Liver (tissue), 3 donors: ENCODE measurements at regions not wholly inside any gene's neighbourhood (a gene's known extent, or its start where the extent isn't known, plus 50 kb on each side); places are given as distances from the start of the nearest gene placed in this dataset.

Experiments
- ATF3 ChIP-seq: IDR thresholded peaks from 2 replicates; pipeline ENCODE4 v1.6.1; 2016; ENCODE audit warnings: antibody characterized with exemption
- CTCF ChIP-seq: fragments of 150-350 bp; IDR thresholded peaks from 2 replicates; pipeline ENCODE4 v1.5.1; 2017; ENCODE audit warnings: improper control_type of control experiment, low read depth, low read length; ENCODE audit not compliant: missing input control
- FOXA1 ChIP-seq: IDR thresholded peaks from 2 replicates; pipeline ENCODE4 v1.6.1; 2016; ENCODE audit warnings: antibody characterized with exemption
- FOXA2 ChIP-seq: IDR thresholded peaks from 2 replicates; pipeline ENCODE4 v1.6.1; 2016; ENCODE audit warnings: antibody characterized with exemption
- JUND ChIP-seq, 2 donors: IDR thresholded peaks; 2 replicates each; pipeline ENCODE4 v1.6.1; 2016; ENCODE audit warnings: antibody characterized with exemption in 2 of 2
- RAD21 ChIP-seq, 2 donors: IDR thresholded peaks; 2 replicates each; pipeline ENCODE4 v1.6.1; 2016; ENCODE audit warnings: antibody characterized with exemption in 2 of 2, mild to moderate bottlenecking in 2 of 2
- TAF1 ChIP-seq: conservative IDR thresholded peaks from 2 replicates; pipeline ENCODE4 v1.6.1; 2016; ENCODE audit warnings: antibody characterized with exemption, mild to moderate bottlenecking
- YY1 ChIP-seq: IDR thresholded peaks from 2 replicates; pipeline ENCODE4 v1.6.1; 2016; ENCODE audit warnings: antibody characterized with exemption, mild to moderate bottlenecking
- ZBTB33 ChIP-seq: IDR thresholded peaks from 2 replicates; pipeline ENCODE4 v1.6.1; 2016; ENCODE audit warnings: antibody characterized with exemption
- TF ChIP-seq, protein P1 (sequence below): IDR thresholded peaks from 2 replicates; pipeline ENCODE4 v1.6.1; 2016; ENCODE audit warnings: antibody characterized with exemption
- TF ChIP-seq, protein P2 (sequence below): IDR thresholded peaks from 2 replicates; pipeline ENCODE4 v1.6.1; 2016; ENCODE audit warnings: antibody characterized with exemption, mild to moderate bottlenecking
- donor health status: healthy.
- donor health status: healthy.

- TF ChIP-seq TAF1 (no peak), CTCF (no peak), FOXA1 (no peak), ZBTB33 (no peak), RAD21 (IDR thresholded peaks at IDR 0.05) (no peak), YY1 (no peak), FOXA2 (no peak), ATF3 (no peak), JUND (IDR thresholded peaks at IDR 0.05) (no peak)
- TF ChIP-seq, protein P1, sequence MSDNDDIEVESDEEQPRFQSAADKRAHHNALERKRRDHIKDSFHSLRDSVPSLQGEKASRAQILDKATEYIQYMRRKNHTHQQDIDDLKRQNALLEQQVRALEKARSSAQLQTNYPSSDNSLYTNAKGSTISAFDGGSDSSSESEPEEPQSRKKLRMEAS, result no peak
- TF ChIP-seq, protein P2, sequence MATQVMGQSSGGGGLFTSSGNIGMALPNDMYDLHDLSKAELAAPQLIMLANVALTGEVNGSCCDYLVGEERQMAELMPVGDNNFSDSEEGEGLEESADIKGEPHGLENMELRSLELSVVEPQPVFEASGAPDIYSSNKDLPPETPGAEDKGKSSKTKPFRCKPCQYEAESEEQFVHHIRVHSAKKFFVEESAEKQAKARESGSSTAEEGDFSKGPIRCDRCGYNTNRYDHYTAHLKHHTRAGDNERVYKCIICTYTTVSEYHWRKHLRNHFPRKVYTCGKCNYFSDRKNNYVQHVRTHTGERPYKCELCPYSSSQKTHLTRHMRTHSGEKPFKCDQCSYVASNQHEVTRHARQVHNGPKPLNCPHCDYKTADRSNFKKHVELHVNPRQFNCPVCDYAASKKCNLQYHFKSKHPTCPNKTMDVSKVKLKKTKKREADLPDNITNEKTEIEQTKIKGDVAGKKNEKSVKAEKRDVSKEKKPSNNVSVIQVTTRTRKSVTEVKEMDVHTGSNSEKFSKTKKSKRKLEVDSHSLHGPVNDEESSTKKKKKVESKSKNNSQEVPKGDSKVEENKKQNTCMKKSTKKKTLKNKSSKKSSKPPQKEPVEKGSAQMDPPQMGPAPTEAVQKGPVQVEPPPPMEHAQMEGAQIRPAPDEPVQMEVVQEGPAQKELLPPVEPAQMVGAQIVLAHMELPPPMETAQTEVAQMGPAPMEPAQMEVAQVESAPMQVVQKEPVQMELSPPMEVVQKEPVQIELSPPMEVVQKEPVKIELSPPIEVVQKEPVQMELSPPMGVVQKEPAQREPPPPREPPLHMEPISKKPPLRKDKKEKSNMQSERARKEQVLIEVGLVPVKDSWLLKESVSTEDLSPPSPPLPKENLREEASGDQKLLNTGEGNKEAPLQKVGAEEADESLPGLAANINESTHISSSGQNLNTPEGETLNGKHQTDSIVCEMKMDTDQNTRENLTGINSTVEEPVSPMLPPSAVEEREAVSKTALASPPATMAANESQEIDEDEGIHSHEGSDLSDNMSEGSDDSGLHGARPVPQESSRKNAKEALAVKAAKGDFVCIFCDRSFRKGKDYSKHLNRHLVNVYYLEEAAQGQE, result no peak
Measured at GRCh38 chr5:112642885-112643284, 94.8 kb upstream of the APC start.
